ENCODE measurements at regions not wholly inside any gene's neighbourhood (a gene's known extent, or its start where the extent isn't known, plus 50 kb on each side); places are given as distances from the start of the nearest gene placed in this dataset.

DNA sequence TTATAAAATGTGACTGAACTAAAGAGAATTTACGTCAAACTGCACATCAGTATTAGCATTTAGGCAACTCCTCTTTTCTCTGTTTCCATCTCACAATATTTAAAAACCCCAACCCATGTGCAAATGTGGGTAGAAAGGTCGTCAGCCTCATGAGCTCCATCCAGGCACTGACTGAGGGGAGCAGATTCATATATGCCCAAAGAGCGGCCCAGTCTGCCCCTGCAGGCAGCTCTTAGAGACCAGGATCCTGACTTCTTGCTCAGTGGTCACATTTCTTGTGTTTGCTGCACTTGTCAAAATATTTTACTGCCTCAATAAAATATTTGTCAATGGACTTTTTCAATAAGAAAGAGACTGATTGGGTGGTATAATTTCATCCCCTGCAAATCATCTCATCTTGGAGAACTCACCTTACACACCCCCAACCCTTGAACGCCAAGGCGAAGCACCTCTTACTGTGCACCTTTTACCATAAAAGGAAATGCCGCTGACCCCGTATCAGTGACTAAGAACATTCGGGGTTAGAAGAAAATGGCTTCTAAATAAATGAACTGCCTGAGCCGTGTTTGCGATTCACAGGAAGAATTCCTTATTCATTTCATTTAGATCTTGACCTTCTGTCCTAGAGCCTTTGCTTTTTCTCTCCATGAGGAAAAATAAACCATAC, 418.8 kb downstream of the BCL11B start:
- ATAC-seq (ENCODE audit: low FRiP score) = no peak
- TF ChIP-seq, protein P1, sequence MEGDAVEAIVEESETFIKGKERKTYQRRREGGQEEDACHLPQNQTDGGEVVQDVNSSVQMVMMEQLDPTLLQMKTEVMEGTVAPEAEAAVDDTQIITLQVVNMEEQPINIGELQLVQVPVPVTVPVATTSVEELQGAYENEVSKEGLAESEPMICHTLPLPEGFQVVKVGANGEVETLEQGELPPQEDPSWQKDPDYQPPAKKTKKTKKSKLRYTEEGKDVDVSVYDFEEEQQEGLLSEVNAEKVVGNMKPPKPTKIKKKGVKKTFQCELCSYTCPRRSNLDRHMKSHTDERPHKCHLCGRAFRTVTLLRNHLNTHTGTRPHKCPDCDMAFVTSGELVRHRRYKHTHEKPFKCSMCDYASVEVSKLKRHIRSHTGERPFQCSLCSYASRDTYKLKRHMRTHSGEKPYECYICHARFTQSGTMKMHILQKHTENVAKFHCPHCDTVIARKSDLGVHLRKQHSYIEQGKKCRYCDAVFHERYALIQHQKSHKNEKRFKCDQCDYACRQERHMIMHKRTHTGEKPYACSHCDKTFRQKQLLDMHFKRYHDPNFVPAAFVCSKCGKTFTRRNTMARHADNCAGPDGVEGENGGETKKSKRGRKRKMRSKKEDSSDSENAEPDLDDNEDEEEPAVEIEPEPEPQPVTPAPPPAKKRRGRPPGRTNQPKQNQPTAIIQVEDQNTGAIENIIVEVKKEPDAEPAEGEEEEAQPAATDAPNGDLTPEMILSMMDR (IDR thresholded peaks at IDR 0.05) = no peak
- no peak for DNase-seq (ENCODE audit: low spot score)

DNA sequence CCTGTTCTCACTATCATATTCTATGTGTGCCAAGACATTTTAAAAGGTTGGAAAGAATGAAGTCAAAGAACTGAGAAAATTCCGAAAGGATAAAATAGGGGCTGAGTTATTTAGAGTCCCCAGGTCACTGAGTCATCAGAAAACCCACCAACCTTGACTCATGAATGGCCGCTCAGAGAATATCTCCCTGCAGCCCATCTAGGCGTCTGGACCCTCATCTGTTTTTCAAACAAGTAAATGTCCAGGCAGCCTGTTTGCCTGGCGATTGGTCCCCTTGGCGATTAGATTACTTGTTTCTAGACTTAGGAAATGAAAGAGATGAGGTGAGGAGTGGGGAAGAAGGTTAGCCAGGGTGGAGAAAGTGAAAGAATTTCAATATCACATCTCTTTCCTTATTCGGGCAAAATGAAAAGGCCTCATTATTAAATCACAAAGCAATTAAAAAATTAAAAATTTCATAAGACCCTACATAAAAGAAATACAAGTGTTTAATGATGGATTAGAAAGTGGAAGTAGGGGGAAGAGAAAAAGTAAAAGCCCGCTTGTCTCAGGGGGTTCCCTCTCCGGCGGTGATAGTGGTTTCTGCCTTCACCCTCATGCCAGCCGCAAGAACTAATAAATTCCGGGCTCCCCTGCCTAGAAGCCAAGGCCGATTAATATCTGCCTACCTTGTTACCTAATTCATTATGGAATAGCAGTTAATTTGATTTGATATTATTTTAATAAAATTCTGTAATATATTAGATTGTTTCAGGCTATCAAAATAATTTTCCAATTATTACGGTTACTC, 415.9 kb downstream of the BCL11B start:
- TF ChIP-seq, protein P1 (IDR thresholded peaks at IDR 0.05) = no peak
- no peak for ATAC-seq (ENCODE audit: low FRiP score)
- DNase-seq (ENCODE audit: low spot score) = no peak

DNA sequence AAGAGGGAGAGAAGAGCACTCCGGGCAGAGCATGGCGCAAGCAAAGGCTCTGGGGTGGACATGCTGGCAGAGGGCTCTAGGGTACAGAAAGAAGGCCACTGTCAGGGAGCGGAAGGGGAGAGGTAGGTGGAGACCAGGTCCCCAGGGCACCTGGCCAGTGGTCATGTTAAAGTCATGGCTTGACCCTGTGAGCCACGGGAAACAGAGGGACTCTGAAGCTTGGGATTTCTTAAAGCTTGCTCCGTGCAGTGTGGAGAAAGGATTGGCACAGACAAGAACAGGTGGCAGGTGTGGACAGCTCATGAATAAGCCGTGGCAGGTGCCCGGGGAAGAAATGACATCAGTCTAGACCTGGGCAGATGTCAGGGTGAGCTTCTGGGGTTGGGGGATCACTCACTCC, 413.8 kb downstream of the BCL11B start:
- DNase-seq (ENCODE audit: low spot score) (no peak), ATAC-seq (ENCODE audit: low FRiP score) (no peak)
- TF ChIP-seq, protein P1 (IDR thresholded peaks at IDR 0.05) = no peak

DNA sequence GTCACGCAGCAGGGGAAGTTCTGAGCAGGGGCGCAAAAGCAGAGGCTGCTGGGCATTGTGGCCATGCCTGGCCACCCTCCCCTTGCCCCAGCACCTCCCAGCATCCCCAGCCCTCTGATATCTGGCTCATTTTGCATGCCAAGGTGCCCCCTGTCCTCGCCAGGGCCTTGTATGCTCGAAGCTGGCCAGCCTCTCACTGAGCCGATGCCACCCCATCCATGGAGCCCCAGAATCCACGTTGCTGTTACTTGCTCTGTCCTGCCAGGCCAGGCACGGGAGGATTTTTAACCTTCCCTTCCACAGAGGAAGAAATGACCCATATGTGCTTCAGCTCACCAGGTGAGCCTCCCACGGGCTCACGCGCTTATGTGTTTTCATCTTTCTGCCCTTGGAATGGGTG, 413.4 kb downstream of the BCL11B start:
- ATAC-seq (ENCODE audit: low FRiP score) (no peak), DNase-seq (ENCODE audit: low spot score) (no peak)
- TF ChIP-seq, protein P1 (IDR thresholded peaks at IDR 0.05) = no peak

DNA sequence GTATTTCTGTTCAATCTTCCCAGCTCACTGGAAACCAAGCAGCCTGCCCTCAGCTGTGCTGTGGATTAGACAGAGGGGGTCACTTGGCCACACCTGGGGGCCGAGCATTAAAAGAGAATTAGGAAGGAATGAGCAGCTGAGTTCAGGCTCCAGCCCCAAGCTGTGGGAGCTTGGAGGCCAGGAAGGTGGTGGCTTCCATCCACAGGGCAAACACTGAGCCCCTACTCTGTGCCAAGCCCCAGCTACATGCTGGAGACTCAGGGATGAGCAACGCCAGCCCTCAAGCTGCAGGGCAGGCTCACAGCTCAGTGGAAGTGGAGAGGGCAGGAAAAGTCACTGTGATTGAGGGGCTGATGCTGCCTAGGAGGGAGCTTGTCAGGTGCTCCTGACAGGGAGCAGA, 412.7 kb downstream of the BCL11B start:
- TF ChIP-seq, protein P1 (IDR thresholded peaks at IDR 0.05) = no peak
- no peak for DNase-seq (ENCODE audit: low spot score)
- ATAC-seq (ENCODE audit: low FRiP score) = no peak

DNA sequence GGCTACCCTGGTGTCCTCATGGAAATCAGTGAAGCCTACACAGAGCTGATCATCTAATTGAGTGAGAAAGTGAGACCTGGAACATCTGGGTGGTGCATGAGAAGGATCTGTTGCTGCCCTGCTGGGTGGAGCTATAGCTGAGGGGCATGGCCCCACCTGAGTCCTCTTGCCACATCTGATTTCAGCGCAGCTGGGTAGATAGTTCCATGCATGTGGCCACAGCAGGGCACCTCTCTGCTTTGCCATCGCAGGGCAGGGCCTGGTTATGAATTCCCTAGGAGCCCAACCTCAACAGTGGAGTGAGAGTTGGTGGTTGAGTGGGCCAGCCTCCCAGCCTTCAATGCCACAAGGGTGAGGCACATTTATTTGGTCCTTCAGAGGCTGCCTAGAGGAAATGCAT, 407.8 kb downstream of the BCL11B start:
- TF ChIP-seq, protein P1 (IDR thresholded peaks at IDR 0.05) = no peak
- no peak for DNase-seq (ENCODE audit: low spot score)
- ATAC-seq (ENCODE audit: low FRiP score) = no peak

DNA sequence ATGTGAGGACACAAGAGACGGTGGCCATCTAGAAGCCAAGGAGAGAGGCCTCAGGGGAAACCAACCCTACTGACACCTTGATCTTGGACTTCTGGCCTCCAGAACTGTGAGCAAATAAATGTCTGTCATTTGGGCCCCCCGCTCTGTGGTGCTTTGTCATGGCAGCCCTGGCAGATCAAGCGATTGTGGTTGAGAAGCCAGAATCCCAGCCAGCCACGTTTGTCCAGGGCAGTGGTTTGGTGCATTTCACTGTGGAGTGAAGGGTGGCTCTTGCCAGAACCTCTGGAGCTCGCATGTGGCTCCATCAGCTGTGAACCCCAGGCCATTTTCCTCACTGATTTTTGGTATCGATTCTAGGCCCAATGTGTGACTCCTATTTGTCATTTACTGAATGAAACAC, 404.9 kb downstream of the BCL11B start:
- TF ChIP-seq, protein P1 (IDR thresholded peaks at IDR 0.05) = no peak
- DNase-seq (ENCODE audit: low spot score) (no peak), ATAC-seq (ENCODE audit: low FRiP score) (no peak)

Data from omental fat pad (tissue), 3 donors.